ENCODE measurements at regions not wholly inside any gene's neighbourhood (a gene's known extent, or its start where the extent isn't known, plus 50 kb on each side); places are given as distances from the start of the nearest gene placed in this dataset.
A peak's percentile ranks its signal among the peaks of the same experiment; 100 is the strongest.

- Mint-ChIP-seq H3K27ac (no peak overlapping the region), H3K27me3 (no peaks in the 10 kb centered on the region), H3K4me1 (no peaks in the 10 kb centered on the region), H3K4me3 (no peak overlapping the region), H3K36me3 (no peaks in the 10 kb centered on the region), H3K9me3 (no peaks in the 10 kb centered on the region)
- ATAC-seq = no peak
These were observed 60.3 kb upstream of the MANEA start for GRCh38 chr6:95517004-95517403.

GRCh38 chr6:95517568-95517967 is 59.8 kb upstream of the MANEA start:
- H3K4me1 Mint-ChIP-seq = no peaks in the 10 kb centered on the region
- no peaks in the 10 kb centered on the region for H3K9me3 Mint-ChIP-seq
- no peak overlapping the region for H3K4me3 Mint-ChIP-seq
- H3K36me3 Mint-ChIP-seq = no peaks in the 10 kb centered on the region
- no peak overlapping the region for H3K27ac Mint-ChIP-seq
- H3K27me3 Mint-ChIP-seq = no peaks in the 10 kb centered on the region
- ATAC-seq = no peak

GRCh38 chr6:95518630-95519227 is 58.6 kb upstream of the MANEA start:
- Mint-ChIP-seq H3K27me3 (no peaks in the 10 kb centered on the region), H3K9me3 (no peaks in the 10 kb centered on the region), H3K36me3 (no peaks in the 10 kb centered on the region), H3K4me1 (no peaks in the 10 kb centered on the region), H3K4me3 (no peak overlapping the region), H3K27ac (no peak overlapping the region)
- peak; percentile 45 for ATAC-seq

GRCh38 chr6:95519228-95520037 is 57.9 kb upstream of the MANEA start:
- ATAC-seq = peak; percentile 16
- Mint-ChIP-seq H3K4me3 (no peak overlapping the region), H3K9me3 (no peaks in the 10 kb centered on the region), H3K27me3 (no peaks in the 10 kb centered on the region), H3K4me1 (no peaks in the 10 kb centered on the region), H3K27ac (no peak overlapping the region), H3K36me3 (no peaks in the 10 kb centered on the region)

- no peaks in the 10 kb centered on the region for H3K27me3 Mint-ChIP-seq
- H3K27ac Mint-ChIP-seq = no peak overlapping the region
- H3K4me3 Mint-ChIP-seq = no peak overlapping the region
- no peak for ATAC-seq
- no peaks in the 10 kb centered on the region for H3K36me3 Mint-ChIP-seq
- no peaks in the 10 kb centered on the region for H3K4me1 Mint-ChIP-seq
- H3K9me3 Mint-ChIP-seq = peaks cover 3% of the 10 kb centered on the region
These were observed 56.2 kb upstream of the MANEA start for GRCh38 chr6:95521181-95521580.
